ENCODE measurements at regions not wholly inside any gene's neighbourhood (a gene's known extent, or its start where the extent isn't known, plus 50 kb on each side); places are given as distances from the start of the nearest gene placed in this dataset.
A peak's percentile ranks its signal among the peaks of the same experiment; 100 is the strongest.

GRCh38 chr4:110953191-110953590 is 330.3 kb upstream of the PITX2 start:
- Histone ChIP-seq H3K27ac (ENCODE audit: low read depth in 2 of 2, low read length in 2 of 2) (no peak overlapping the region), H3K9me3 (ENCODE audit: control insufficient read depth in 2 of 3, insufficient read depth in 1 of 3, low read length in 3 of 3) (no peaks in the 10 kb centered on the region), H3K4me3 (ENCODE audit: low read length in 3 of 3) (no peak overlapping the region), H3K9ac (ENCODE audit: low read length in 3 of 3) (no peak overlapping the region), H3K36me3 (ENCODE audit: control insufficient read depth in 2 of 3, insufficient read depth in 3 of 3, low read length in 3 of 3) (no peaks in the 10 kb centered on the region), H3K4me1 (ENCODE audit: control insufficient read depth in 2 of 3, insufficient read depth in 2 of 3, low read depth in 1 of 3, low read length in 3 of 3) (no peaks in the 10 kb centered on the region), H3K27me3 (ENCODE audit: control insufficient read depth, insufficient read depth, low read length) (no peaks in the 10 kb centered on the region)
- intact Hi-C loops (cut with DNase I): no loop called here
- DNase-seq (no peak), FAIRE-seq (no peak)
- TF ChIP-seq, protein P1, sequence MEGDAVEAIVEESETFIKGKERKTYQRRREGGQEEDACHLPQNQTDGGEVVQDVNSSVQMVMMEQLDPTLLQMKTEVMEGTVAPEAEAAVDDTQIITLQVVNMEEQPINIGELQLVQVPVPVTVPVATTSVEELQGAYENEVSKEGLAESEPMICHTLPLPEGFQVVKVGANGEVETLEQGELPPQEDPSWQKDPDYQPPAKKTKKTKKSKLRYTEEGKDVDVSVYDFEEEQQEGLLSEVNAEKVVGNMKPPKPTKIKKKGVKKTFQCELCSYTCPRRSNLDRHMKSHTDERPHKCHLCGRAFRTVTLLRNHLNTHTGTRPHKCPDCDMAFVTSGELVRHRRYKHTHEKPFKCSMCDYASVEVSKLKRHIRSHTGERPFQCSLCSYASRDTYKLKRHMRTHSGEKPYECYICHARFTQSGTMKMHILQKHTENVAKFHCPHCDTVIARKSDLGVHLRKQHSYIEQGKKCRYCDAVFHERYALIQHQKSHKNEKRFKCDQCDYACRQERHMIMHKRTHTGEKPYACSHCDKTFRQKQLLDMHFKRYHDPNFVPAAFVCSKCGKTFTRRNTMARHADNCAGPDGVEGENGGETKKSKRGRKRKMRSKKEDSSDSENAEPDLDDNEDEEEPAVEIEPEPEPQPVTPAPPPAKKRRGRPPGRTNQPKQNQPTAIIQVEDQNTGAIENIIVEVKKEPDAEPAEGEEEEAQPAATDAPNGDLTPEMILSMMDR (IDR thresholded peaks at IDR 0.05; ENCODE audit: borderline replicate concordance, extremely low read depth, insufficient read depth): no peak

DNA sequence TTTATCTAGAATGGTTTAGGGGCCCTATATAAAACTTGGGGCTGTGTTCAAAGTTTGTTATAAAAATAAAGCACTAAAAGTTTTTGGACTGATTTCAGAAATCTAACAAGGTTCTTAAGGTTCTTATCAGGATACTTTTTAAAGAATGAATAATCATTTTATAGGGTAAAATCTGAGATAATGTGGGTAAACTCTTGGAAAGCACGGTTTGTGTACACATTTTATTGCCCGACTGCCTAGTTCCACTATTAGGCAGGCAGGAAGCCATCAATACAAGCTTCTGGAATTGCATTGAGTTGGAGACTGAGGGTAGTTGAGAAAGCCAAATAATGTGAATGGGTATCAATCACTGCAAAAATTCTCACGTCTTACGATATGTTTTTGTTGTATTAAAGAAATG is 331.0 kb upstream of the PITX2 start:
- intact Hi-C loops (cut with DNase I): no loop called here
- Histone ChIP-seq H3K4me3 (ENCODE audit: low read length in 3 of 3) (no peak overlapping the region), H3K9ac (ENCODE audit: low read length in 3 of 3) (no peak overlapping the region), H3K27me3 (ENCODE audit: control insufficient read depth, insufficient read depth, low read length) (no peaks in the 10 kb centered on the region), H3K27ac (ENCODE audit: low read depth in 2 of 2, low read length in 2 of 2) (no peak overlapping the region), H3K36me3 (ENCODE audit: control insufficient read depth in 2 of 3, insufficient read depth in 3 of 3, low read length in 3 of 3) (no peaks in the 10 kb centered on the region), H3K4me1 (ENCODE audit: control insufficient read depth in 2 of 3, insufficient read depth in 2 of 3, low read depth in 1 of 3, low read length in 3 of 3) (no peaks in the 10 kb centered on the region), H3K9me3 (ENCODE audit: control insufficient read depth in 2 of 3, insufficient read depth in 1 of 3, low read length in 3 of 3) (no peaks in the 10 kb centered on the region)
- DNase-seq (no peak), FAIRE-seq (no peak)
- TF ChIP-seq, protein P1 (IDR thresholded peaks at IDR 0.05; ENCODE audit: borderline replicate concordance, extremely low read depth, insufficient read depth): no peak

- Histone ChIP-seq H3K4me1 (ENCODE audit: control insufficient read depth in 2 of 3, insufficient read depth in 2 of 3, low read depth in 1 of 3, low read length in 3 of 3) (no peaks in the 10 kb centered on the region), H3K9me3 (ENCODE audit: control insufficient read depth in 2 of 3, insufficient read depth in 1 of 3, low read length in 3 of 3) (no peaks in the 10 kb centered on the region), H3K9ac (ENCODE audit: low read length in 3 of 3) (no peak overlapping the region), H3K4me3 (ENCODE audit: low read length in 3 of 3) (no peak overlapping the region), H3K27me3 (ENCODE audit: control insufficient read depth, insufficient read depth, low read length) (peaks cover under 1% of the 10 kb centered on the region), H3K36me3 (ENCODE audit: control insufficient read depth in 2 of 3, insufficient read depth in 3 of 3, low read length in 3 of 3) (no peaks in the 10 kb centered on the region), H3K27ac (ENCODE audit: low read depth in 2 of 2, low read length in 2 of 2) (no peak overlapping the region)
- DNase-seq: no peak
- TF ChIP-seq, protein P1 (IDR thresholded peaks at IDR 0.05; ENCODE audit: borderline replicate concordance, extremely low read depth, insufficient read depth): no peak
- intact Hi-C loops (cut with DNase I): no loop called here
- no peak for FAIRE-seq
These were observed 332.9 kb upstream of the PITX2 start for GRCh38 chr4:110955748-110956147.

DNA sequence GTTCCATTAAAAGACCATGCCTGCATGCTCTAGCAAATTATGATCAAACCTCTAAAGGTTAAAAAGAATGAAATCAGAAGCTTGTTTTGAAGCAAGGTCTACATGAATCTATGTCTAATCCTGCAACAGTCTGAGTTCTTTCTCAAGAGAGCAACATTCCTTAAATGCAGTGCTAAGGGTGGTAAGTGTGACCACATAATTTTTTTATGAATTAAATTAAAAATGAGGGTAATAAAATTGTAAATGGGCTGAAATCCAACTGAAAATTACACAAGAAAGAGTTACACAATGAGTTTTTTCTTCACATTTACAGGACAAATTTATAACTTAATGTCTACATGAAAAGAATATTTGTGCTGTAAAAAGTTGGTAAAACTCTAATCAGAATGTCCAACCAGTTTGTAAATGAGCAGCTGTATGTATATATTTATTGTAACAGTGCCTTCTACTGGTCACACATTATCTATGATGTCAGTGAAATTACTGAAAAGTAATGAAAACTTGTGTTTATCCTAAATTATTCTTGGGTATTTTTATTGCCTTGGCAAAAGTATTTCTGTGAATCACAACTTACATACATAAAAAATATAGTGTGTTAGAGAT is 336.3 kb upstream of the PITX2 start:
- Histone ChIP-seq H3K36me3 (ENCODE audit: control insufficient read depth in 2 of 3, insufficient read depth in 3 of 3, low read length in 3 of 3) (no peaks in the 10 kb centered on the region), H3K9me3 (ENCODE audit: control insufficient read depth in 2 of 3, insufficient read depth in 1 of 3, low read length in 3 of 3) (no peaks in the 10 kb centered on the region), H3K27ac (ENCODE audit: low read depth in 2 of 2, low read length in 2 of 2) (no peak overlapping the region), H3K4me1 (ENCODE audit: control insufficient read depth in 2 of 3, insufficient read depth in 2 of 3, low read depth in 1 of 3, low read length in 3 of 3) (no peaks in the 10 kb centered on the region), H3K4me3 (ENCODE audit: low read length in 3 of 3) (no peak overlapping the region), H3K9ac (ENCODE audit: low read length in 3 of 3) (no peak overlapping the region), H3K27me3 (ENCODE audit: control insufficient read depth, insufficient read depth, low read length) (peaks cover 21% of the 10 kb centered on the region)
- FAIRE-seq (no peak), DNase-seq (peak in 2 of 5 donors; percentile 24 to 35)
- TF ChIP-seq, protein P1 (IDR thresholded peaks at IDR 0.05; ENCODE audit: borderline replicate concordance, extremely low read depth, insufficient read depth): no peak
- intact Hi-C loops (cut with DNase I): no loop called here
